ACC112 (cell line): ENCODE measurements at regions not wholly inside any gene's neighbourhood (a gene's known extent, or its start where the extent isn't known, plus 50 kb on each side); places are given as distances from the start of the nearest gene placed in this dataset.
A peak's percentile ranks its signal among the peaks of the same experiment; 100 is the strongest.

Experiments
- H2AFZ ChIP-seq: fragments of 200-600 bp; sonication (generic); one replicate; pipeline ENCODE4 v1.6.0; 2017; ENCODE audit warnings: antibody characterized with exemption, low read length; ENCODE audit not compliant: unreplicated experiment
- H3K27ac ChIP-seq: fragments of 200-600 bp; sonication (generic); 2 replicates; pipeline ENCODE4 v1.5.1; 2014; ENCODE audit warnings: low read depth, mild to moderate bottlenecking, antibody characterized with exemption, low read length, moderate library complexity
- H3K27me3 ChIP-seq: fragments of 200-600 bp; sonication (generic); 2 replicates; pipeline ENCODE4 v1.6.1; 2014; ENCODE audit warnings: mild to moderate bottlenecking, antibody characterized with exemption, low read length, moderate library complexity, mixed read lengths; ENCODE audit not compliant: insufficient read depth
- H3K36me3 ChIP-seq: fragments of 200-600 bp; sonication (generic); 2 replicates; pipeline ENCODE4 v1.6.1; 2016; ENCODE audit warnings: mild to moderate bottlenecking, antibody characterized with exemption, low read length, moderate library complexity, mixed read lengths; ENCODE audit not compliant: insufficient read depth
- H3K4me1 ChIP-seq: fragments of 200-600 bp; sonication (generic); one replicate; pipeline ENCODE4 v1.6.1; 2016; ENCODE audit warnings: low read length, mixed read lengths; ENCODE audit not compliant: insufficient read depth, unreplicated experiment, control insufficient read depth
- H3K4me3 ChIP-seq: fragments of 200-600 bp; sonication (generic); 2 replicates; pipeline ENCODE4 v1.5.1; 2014; ENCODE audit warnings: mild to moderate bottlenecking, low read depth, low read length
- H3K79me2 ChIP-seq: fragments of 200-600 bp; sonication (generic); one replicate; pipeline ENCODE4 v1.6.0; 2016; ENCODE audit warnings: low read length; ENCODE audit not compliant: control insufficient read depth, unreplicated experiment, insufficient read depth

GRCh38 chr6:151671195-151671594, 136.3 kb upstream of the ESR1 start:
- Histone ChIP-seq H3K27ac (no peak overlapping the region), H3K79me2 (no peaks in the 10 kb centered on the region), H3K27me3 (no peaks in the 10 kb centered on the region), H3K36me3 (no peaks in the 10 kb centered on the region), H3K4me1 (peaks cover 19% of the 10 kb centered on the region), H2AFZ (no peak overlapping the region), H3K4me3 (no peak overlapping the region)

GRCh38 chr6:151674578-151674977, 132.9 kb upstream of the ESR1 start:
- Histone ChIP-seq H3K27ac (no peak overlapping the region), H3K4me1 (peaks cover 2% of the 10 kb centered on the region), H2AFZ (no peak overlapping the region), H3K4me3 (no peak overlapping the region), H3K79me2 (no peaks in the 10 kb centered on the region), H3K36me3 (no peaks in the 10 kb centered on the region), H3K27me3 (no peaks in the 10 kb centered on the region)

- no peak overlapping the region for H3K27ac ChIP-seq
- H3K27me3 ChIP-seq = no peaks in the 10 kb centered on the region
- H3K36me3 ChIP-seq = no peaks in the 10 kb centered on the region
- H2AFZ ChIP-seq = no peak overlapping the region
- H3K79me2 ChIP-seq = no peaks in the 10 kb centered on the region
- no peak overlapping the region for H3K4me3 ChIP-seq
- peaks cover 2% of the 10 kb centered on the region for H3K4me1 ChIP-seq
Measured at GRCh38 chr6:151675746-151676459, 131.6 kb upstream of the ESR1 start.

GRCh38 chr6:151676460-151676945, 131.0 kb upstream of the ESR1 start:
- H2AFZ ChIP-seq = no peak overlapping the region
- H3K4me1 ChIP-seq = peaks cover 7% of the 10 kb centered on the region
- no peaks in the 10 kb centered on the region for H3K79me2 ChIP-seq
- no peak overlapping the region for H3K27ac ChIP-seq
- H3K36me3 ChIP-seq = no peaks in the 10 kb centered on the region
- no peak overlapping the region for H3K4me3 ChIP-seq
- H3K27me3 ChIP-seq = no peaks in the 10 kb centered on the region

- Histone ChIP-seq H3K4me3 (no peak overlapping the region), H3K27ac (no peak overlapping the region), H3K79me2 (no peaks in the 10 kb centered on the region), H3K27me3 (no peaks in the 10 kb centered on the region), H3K36me3 (no peaks in the 10 kb centered on the region), H2AFZ (no peak overlapping the region), H3K4me1 (peaks cover 12% of the 10 kb centered on the region)
Measured at GRCh38 chr6:151677404-151677803, 130.1 kb upstream of the ESR1 start.

GRCh38 chr6:151679081-151679480, 128.4 kb upstream of the ESR1 start:
- H3K27ac ChIP-seq = peak overlapping the region; percentile 41
- no peak overlapping the region for H3K4me3 ChIP-seq
- H3K4me1 ChIP-seq = peaks cover 12% of the 10 kb centered on the region
- H3K36me3 ChIP-seq = no peaks in the 10 kb centered on the region
- no peaks in the 10 kb centered on the region for H3K27me3 ChIP-seq
- no peaks in the 10 kb centered on the region for H3K79me2 ChIP-seq
- H2AFZ ChIP-seq = peak overlapping the region; percentile 68

- H3K79me2 ChIP-seq = no peaks in the 10 kb centered on the region
- H2AFZ ChIP-seq = peak overlapping the region; percentile 68
- no peaks in the 10 kb centered on the region for H3K27me3 ChIP-seq
- H3K4me1 ChIP-seq = peaks cover 12% of the 10 kb centered on the region
- H3K27ac ChIP-seq = no peak overlapping the region
- no peak overlapping the region for H3K4me3 ChIP-seq
- H3K36me3 ChIP-seq = no peaks in the 10 kb centered on the region
Measured at GRCh38 chr6:151679941-151680340, 127.5 kb upstream of the ESR1 start.

GRCh38 chr6:151680846-151681432, 126.5 kb upstream of the ESR1 start:
- Histone ChIP-seq H3K36me3 (no peaks in the 10 kb centered on the region), H3K27me3 (no peaks in the 10 kb centered on the region), H2AFZ (no peak overlapping the region), H3K27ac (no peak overlapping the region), H3K79me2 (no peaks in the 10 kb centered on the region), H3K4me3 (no peak overlapping the region), H3K4me1 (peaks cover 12% of the 10 kb centered on the region)

GRCh38 chr6:151681433-151682059, 125.9 kb upstream of the ESR1 start:
- Histone ChIP-seq H3K36me3 (no peaks in the 10 kb centered on the region), H3K79me2 (no peaks in the 10 kb centered on the region), H3K4me1 (peaks cover 12% of the 10 kb centered on the region), H3K27ac (no peak overlapping the region), H3K4me3 (no peak overlapping the region), H3K27me3 (no peaks in the 10 kb centered on the region), H2AFZ (peak overlapping the region; percentile 58)

GRCh38 chr6:151682251-151682650, 125.2 kb upstream of the ESR1 start:
- Histone ChIP-seq H3K4me1 (peaks cover 12% of the 10 kb centered on the region), H2AFZ (no peak overlapping the region), H3K27ac (no peak overlapping the region), H3K36me3 (no peaks in the 10 kb centered on the region), H3K27me3 (no peaks in the 10 kb centered on the region), H3K79me2 (no peaks in the 10 kb centered on the region), H3K4me3 (no peak overlapping the region)

- no peaks in the 10 kb centered on the region for H3K79me2 ChIP-seq
- H2AFZ ChIP-seq = no peak overlapping the region
- H3K4me3 ChIP-seq = no peak overlapping the region
- H3K27me3 ChIP-seq = no peaks in the 10 kb centered on the region
- no peak overlapping the region for H3K27ac ChIP-seq
- peaks cover 12% of the 10 kb centered on the region for H3K4me1 ChIP-seq
- H3K36me3 ChIP-seq = no peaks in the 10 kb centered on the region
Measured at GRCh38 chr6:151682922-151683321, 124.6 kb upstream of the ESR1 start.
